Stimulated activated CD4-positive, alpha-beta T cell treated with anti-CD3 and anti-CD28 coated beads, Interleukin-15, amount 100 ng/mL, for 48 hours (primary cell): ENCODE measurements at regions not wholly inside any gene's neighbourhood (a gene's known extent, or its start where the extent isn't known, plus 50 kb on each side); places are given as distances from the start of the nearest gene placed in this dataset.
"Not testable (repeated sequence)": the region's sequence is repeated elsewhere in the genome, so short reads cannot be mapped to it uniquely, and the experiment has no call there.

Experiments used
- DNase-seq, 2 donors: peaks; one replicate each; pipeline ENCODE4 v3.0.0-alpha.2; 2020; ENCODE audit warnings: low read depth in 2 of 2

DNA sequence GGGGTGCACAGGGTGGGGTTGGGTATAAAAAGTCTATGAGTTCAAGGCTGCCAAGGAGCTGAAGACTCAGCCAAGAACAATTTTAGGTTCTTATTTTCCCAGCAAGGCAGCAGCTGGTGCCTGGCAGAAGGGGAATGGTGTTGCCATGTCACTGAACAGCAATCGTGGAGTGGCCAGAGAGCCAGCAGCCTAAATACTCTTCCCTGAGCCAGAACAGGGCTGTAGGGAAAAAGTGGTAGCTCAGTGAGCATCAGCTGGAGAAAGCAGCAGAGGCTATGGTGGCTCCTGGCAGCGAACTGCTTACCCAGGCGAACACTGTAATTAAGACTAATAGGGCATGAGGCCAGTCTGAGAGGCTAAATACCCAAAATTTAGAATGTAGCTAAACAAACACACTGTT lies 334.9 kb downstream of the RMST start:
- no peak for DNase-seq

DNA sequence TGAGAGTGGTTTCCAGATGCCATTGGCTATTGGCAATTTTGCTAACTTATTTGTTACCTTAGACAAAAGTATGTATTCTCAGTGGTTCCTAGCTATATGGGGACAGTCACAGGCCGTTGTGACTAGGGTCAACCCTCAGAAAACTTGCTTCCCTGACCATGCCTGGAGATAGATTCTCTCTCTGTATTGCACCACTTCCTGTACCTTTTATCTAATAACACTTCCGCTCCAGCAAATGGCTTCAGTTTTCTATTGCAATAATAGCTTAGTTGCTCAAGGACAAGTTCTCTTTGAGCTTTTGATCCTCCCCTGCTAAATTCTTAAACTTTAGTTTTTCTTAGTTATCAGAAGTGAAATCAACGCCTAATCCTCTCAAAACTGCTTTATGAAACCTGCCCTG lies 338.0 kb downstream of the RMST start:
- no peak for DNase-seq

DNA sequence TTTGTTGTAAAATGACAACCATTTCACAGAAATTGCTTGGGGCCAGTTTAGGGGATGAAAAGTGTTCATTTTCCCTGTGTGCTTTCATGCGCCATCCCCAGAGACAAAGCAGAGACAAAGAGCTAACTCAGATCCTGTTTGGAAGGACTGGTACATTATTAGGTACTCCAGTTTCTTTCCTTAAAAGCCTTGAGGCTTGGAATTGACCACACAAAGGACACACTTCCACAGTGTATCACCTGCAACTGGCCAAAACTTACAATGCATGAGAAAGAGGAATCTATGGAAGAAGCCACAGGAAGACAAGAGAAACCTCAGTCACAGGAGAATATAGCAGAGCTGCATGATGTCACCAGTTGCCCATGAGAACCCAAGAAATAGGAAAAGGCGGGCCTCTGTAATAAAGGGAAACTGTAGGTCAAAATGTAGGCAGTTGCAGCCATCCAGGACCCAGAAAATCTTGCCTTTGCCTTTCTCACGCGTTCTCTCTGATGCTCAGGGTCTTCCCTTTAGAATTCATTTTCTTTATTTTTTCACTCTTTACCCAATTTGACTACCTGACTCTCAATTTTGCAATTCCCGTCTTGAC lies 339.0 kb downstream of the RMST start:
- no peak for DNase-seq

DNA sequence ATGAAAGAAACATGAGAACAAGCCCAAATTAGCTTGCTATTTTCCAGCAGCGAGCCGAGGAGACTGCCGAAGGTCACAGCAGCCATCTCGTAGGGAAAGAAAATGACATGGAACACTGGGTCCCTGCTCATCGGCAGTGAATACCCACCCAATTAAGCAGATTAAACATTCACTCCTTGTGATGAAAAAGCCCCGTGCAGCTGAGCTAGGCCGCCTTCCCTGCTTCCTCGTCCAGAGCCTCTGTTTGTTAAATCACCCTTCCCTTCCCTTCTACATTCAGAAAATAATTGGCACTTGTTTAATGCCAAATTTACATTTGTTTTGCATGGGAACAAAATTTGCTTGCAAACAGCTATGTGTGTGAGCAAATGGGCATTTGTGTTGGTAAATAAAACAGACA lies 342.5 kb downstream of the RMST start:
- DNase-seq = no peak

DNA sequence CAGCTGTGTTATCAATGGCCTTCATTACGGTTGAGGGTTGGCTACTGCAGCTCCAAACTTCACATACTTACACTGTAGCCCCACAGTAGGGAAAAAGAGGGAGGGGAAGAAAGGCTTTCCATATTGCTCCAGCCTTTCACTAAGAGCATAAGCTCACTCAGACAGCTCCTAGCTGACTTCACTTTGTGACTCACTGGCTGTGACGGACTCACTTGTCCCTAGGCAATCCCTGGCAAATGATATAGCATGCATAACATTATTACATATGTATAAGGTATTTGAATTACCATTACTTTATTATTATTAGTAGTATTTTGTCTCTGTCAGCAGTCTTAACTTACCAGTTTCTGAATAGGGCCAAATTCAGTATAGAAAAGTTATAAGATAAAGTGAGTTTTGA lies 350.7 kb downstream of the RMST start:
- no peak for DNase-seq

DNA sequence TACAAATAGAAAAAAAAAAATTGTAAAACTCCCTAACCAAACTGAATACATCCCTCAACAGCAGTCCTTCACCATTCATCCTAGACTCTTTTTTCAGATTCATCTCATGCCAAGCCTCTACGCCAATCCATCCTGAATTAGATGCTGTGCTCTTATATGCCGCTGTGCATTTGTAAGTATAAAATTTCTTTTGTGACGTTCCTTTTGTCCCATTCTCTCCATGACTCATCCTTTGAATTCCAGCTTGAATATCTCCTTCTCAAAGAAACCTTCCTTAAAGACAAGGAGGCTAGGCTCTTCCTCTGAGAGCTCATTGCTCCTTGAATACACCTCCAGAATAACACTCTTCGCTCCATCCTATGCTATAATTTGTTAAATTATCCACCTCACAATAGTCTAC lies 359.2 kb downstream of the RMST start:
- no peak for DNase-seq

DNA sequence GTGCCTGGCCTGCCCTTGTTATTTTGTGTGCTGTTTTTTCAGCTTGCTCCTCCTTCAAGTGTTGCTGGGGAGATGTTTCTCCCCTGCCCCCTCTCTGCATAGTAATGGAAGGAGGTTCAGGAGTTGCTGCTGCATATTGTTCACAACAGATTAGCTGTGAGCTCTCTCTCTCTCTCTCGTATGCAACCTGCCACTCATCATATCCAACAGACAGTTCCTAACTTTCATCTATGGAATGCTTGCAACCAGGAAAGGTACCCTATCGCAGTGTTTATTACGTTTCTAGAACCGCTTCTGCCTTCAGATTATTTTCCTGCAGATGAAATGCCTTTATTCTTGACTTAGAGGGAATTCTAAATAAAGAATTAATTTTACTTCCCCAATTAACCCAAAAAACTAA lies 372.9 kb downstream of the RMST start:
- no peak for DNase-seq

DNA sequence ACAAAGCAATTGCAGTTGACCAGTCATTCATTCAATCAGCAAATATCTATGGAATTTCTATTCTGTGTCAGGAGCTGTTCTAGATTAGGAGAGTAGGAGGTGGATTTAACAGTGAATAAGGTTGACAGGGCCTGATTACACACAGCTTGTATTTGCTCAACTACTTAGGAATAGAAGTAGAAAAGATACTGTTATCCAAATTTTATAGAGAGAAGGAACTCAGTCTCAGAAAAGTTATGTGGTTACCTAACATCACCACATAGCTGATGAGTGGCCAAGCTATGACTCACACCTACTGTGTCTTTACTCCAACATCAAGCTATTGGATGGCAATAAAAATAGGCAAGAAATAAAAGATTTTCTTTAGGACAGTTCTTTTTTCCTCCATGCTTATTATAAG lies 374.8 kb downstream of the RMST start:
- no peak for DNase-seq

DNA sequence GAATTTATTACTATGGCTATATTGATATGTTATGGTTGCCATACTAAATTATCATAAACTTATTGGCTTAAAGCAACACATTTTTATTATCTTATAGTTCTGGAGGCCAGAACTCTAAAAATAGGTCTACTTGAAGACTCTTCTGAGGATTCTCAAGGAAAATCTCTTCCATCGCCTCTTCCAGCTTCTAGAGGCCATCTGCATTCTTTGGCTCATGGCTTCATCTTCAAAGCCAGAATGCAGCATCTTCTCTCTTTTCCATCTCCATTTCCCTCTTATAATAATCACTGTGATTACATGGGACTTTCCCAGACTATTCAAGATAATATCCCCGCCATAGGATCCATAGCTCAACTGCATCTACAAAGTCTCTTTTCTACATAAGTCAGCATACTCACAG lies 385.4 kb downstream of the RMST start:
- DNase-seq = no peak

DNA sequence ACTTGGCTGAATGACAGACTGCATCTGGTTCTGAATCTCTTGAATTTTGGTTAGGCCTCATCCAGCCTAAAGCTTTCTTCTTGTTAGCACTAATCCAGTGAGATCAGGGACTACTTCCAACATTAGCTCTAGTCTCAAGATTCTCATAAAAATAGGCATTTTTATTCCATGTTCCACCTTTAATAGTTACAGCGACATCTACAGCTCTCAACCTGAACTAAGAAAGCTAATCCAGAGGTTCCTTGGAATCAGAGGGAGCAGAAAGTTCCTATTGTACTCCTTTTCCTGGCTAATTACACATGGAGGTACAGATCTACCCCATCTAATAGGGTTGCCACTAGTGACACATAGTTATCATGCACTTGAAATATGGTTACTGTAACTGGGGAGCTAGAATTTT lies 391.9 kb downstream of the RMST start:
- no peak for DNase-seq

DNA sequence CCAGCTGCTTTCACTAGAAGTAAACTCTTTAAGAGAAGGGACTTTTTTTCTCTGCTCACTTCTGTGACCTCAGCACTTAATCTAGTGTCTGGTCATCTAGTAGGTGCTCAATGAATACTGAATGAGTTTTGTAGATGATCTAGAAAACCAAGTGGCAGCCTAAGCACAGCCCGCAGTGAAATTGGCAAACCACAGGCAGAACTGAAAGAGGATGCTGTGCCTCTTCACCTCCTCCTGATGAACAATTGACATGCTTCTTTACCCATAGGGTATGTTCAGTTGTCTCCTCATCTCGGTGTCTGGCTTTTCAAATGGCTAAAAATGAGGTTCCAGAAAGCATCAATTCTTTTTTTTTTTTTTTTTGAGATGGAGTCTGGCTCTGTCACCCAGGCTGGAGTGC lies 399.5 kb downstream of the RMST start:
- DNase-seq = no peak

DNA sequence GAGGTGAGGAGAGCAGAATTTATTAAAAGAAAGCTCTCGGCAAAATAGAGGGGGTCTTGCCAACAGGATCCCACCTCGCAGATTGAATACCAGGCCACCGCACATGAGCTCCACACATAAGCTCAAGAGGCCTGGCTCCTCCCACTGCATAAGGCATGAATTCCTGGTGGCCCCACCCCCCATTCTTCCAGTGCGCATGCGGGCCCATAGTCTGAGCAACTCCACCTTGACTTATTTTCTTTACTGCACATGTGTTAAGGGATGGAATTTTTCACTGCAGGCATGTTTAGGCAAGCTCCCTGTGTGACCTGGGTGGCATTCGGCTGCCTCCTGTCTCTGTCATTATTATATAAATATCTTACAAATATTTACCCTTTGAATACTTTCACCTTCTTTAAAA lies 412.5 kb downstream of the RMST start:
- DNase-seq = no peak

DNA sequence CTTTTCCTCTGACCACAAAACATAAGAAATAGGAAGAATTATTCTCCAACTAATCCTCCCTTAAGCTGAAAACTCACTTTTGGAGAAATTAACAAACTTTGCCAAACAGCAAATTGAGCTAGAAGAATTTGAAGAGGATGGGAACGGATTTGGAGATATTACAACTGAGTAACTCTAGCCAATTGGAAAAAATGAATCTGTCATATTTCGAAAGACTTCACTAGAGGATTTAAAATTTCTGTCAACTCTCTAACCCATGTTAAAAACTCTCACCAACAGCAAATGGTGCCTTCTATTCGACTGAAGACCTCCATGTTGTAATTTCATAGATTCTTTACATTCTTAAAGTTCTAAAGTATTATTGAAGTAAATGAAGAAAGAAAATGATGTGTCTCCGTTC lies 414.2 kb downstream of the RMST start:
- no peak for DNase-seq

DNA sequence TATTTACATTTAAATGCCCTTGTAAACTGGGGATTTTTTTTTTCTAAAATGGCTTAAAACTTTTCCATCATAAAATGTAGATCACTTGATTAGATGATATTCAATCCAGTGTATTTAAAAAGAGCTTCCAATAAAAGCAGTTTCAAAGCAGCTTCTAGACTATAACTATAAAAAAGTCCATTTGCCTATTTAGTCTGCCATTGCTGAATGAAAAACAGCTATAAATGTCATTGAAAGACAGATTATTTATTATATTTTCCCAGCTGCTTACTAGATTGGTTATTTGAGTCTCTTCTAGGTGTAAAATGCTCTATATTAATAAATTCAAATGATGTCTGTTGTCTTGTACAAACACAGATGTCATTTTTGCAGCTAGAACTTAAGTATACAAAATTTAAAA lies 414.8 kb downstream of the RMST start:
- DNase-seq = no peak

DNA sequence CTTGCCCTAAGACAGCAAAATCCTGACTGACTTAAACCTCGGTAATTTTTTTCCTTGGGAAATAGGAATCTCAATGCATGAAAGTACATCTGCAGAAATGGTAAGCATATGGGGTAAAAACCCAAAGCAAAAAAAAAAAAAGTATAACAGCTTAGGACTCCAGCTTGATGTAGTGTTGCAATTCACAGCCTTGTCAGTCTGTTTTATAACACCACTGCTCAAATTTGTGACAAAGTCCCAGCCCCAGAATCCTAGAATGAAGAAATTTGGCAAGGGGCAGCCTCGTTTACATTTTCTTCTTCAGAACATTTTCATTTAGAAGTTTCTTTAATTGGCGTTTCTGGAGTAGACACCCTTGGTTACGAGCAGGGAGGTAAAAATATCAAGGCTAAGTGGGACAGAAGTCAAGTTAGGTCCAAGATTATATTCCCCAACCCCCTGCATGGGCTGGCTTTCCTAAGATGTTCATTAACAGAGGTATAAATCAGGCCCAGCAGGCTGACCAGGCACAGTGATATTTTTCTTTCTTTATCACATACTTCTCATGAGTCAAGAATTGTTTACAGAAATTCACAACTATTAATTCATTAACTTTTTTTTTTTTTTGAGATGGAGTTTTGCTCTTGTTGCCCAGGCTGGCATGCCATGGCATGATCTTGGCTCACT lies 424.0 kb downstream of the RMST start:
- no peak for DNase-seq

DNA sequence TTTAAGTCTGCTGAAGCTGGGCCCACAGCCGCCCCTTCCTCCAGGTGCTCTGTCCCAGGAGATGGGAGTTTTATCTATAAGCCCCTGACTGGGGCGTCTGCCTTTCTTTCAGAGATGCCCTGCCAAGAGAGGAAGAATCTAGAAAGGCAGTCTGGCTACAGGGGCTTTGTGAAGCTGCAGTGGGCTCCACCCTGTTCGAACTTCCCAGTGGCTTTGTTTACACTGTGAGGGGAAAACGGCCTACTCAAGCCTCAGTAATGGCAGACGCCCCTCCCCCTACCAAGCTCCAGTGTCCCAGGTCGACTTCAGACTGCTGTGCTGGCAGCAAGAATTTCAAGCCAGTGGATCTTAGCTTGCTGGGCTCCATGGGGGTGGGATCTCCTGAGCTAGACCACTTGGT lies 435.3 kb downstream of the RMST start:
- DNase-seq = not testable (repeated sequence)

DNA sequence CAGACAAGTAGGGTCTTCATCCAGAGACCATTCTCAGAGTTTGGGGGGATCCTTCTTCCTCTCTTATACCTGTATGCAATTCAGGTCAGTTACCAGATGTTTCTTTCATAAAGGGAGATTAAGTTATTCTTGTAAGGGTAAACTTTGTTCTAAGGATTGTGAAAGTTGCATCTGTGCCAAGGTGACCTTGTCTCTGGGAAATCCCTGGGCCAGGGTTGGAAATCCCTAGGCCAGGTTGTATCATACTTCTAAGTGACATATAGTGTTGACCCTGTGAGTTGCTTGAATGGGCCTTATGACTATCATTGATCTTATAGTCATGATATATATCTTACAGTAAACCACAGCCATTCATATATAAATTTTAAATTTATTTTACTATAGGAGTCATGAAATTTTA lies 436.9 kb downstream of the RMST start:
- no peak for DNase-seq

DNA sequence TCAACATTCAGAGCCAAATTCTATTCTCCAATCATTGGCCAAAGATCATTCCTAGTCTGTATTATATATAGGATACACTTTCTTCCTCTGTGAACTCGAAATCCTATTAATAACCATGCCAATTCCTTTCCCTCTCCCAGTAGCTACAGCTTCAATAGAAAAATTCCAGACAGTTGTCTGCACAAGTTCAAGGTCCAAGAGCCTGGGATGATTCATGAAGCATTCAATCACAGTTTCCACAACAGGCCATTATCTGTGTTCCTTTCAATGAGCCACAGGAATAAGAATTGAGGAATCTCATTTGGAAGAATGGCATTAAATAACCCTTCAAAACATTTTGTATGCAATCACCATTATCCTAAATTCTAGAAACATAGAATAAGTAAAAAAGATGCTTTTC lies 437.4 kb downstream of the RMST start:
- DNase-seq = no peak

DNA sequence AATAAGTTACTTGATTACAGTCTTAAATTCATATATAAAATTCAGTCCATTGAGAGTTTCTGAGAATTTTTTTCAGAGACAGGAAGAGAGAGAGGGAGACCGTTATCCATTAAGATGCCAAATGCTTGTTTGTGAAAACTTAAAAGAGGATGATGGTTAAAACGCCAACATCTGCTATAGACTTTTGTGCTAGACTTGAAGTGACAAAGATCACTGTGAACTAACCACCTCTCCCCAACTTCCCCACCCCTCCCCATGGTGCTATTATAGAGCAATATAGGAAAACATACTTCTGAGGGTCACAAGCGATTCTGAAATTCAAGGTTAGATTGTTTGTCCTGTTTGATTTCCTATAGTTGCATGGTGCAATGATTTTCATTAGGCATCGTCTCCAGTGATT lies 440.8 kb downstream of the RMST start:
- no peak for DNase-seq

DNA sequence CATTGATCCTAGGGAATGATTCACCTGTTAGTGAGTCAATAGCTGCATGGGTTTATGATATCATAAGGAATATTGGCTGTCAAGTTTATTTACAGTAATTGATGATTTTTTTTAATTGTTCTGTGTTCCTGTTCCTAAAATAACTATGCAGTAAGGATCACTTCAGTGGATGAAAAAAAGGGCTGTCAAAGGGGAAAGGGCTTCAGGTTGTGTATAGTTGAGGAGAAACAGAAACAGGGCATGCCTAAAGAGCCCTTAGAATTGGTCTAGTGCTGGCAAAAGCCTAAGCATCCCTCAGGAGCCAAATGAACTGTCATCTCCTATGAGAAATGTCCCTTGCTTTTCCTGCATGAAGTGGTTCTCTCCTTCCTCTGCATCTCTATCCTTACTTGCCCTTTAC lies 444.9 kb downstream of the RMST start:
- DNase-seq = no peak

DNA sequence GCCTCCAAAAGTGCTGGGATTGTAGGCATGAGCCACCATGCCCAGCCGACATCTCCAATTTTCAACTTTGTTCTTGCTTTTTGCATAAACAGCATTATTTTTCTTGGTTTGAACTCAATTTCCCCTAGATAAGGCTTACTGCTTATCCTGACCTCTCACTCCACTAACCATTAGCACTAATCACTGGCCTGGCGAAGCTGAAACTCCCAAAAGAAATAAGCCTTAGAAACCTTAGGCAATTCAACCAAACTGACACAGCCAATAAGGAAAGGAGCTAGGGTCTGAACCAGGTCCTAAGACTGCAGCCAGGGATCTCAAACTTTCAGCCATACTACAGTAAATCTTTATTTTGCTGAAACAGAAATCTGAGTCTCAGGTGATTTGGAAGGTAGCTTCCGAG lies 448.0 kb downstream of the RMST start:
- no peak for DNase-seq

DNA sequence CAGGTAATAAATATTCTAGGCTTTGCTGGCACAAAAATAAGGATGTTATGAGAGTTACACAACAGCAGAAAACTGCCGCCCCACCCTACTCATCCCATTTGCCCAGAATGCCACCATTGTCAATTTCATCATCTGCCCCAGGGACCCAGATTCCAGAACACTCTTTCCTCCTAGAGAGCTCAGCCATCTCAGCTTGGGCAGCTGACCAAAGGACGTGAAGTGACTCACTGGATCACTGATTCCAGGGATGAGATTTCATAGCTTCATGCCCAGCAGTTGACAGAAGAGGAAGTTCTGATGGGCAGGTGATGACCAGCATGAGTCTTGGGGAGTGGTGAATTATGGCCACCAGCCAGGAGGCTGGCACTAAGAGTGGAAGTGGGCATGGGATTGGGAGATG lies 450.3 kb downstream of the RMST start:
- DNase-seq = no peak

DNA sequence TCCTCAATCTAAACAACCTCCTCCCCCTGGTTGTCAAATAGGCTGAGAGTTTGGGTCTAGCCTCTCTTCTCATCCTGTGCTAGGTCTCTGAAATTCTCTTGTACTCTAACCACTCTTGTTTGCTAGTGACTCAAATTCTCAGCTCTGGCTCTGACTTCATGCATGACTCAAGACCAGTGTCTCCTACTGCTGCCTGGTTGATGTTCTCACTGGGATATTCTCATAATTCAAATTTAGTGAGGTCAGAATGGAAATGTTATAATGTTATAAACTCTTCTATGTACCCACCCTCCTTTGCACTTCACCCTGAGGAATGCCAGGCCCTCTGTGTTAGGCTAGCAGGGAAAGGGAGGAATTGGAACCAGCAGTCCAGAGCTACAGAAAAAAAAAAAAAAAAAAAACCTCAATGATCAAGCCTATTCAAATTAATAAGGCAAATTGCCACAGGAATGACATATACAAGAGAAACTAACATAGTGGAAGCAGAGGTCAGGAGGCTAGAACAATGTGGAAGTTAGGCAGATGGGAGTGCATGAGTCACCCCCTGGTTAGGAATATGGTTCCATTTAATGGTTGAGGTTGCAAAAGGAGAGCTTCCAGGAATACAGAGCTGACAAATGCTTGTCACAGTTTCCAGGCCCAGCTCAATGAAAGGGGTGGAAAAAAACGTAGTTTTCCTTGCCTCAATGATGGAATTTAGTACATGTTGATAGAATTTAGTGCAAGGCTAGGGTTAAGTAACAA lies 459.5 kb downstream of the RMST start:
- no peak for DNase-seq

DNA sequence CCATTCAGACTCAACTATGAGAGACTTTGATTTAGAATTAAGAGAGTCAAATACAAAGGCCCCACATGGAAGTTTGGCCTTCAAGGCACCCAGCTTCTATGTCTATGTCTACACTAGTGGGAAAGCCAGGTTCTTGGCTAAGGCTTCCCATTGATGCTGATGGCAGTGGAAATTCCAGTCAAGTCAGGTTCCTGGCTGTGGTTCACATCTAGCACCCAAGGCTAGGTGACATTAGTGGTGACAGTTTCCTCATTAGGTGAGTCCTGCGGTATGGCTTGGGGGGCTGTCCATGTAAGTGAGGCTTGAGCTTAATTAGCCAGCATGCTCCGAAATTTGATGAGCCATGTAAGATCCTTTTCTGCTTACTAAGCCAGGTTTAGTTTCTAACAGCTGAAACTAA lies 460.9 kb downstream of the RMST start:
- no peak for DNase-seq
